Spleen (tissue), 11 donors: ENCODE measurements at regions not wholly inside any gene's neighbourhood (a gene's known extent, or its start where the extent isn't known, plus 50 kb on each side); places are given as distances from the start of the nearest gene placed in this dataset.

Experiments
- DNase-seq: peaks from one replicate; pipeline ENCODE4 v3.0.0-alpha.2; 2020
- H3K27ac ChIP-seq, 8 donors: fragments of 200-600 bp; sonication (generic) in 7 of 8; 1 replicate in 4 of 8; 2 replicates in 4 of 8; pipeline versions ENCODE4 v1.5.0 to v1.8.0; 2016 to 2021; ENCODE audit warnings: inconsistent platforms in 4 of 8, mild to moderate bottlenecking in 4 of 8, moderate library complexity in 1 of 8
- H3K27me3 ChIP-seq, 7 donors: fragments of 200-600 bp; sonication (generic) in 6 of 7; replicated peaks in 1 of 7; 1 replicate in 4 of 7; 2 replicates in 3 of 7; pipeline versions ENCODE4 v1.5.0 to v1.8.0; 2016 to 2021; ENCODE audit warnings: inconsistent platforms in 3 of 7, mild to moderate bottlenecking in 1 of 7
- H3K36me3 ChIP-seq, 6 donors: fragments of 200-600 bp; sonication (generic) in 5 of 6; 1 replicate in 4 of 6; 2 replicates in 2 of 6; pipeline versions ENCODE4 v1.5.0 to v1.8.0; 2016 to 2021; ENCODE audit warnings: inconsistent platforms in 2 of 6
- H3K4me1 ChIP-seq, 6 donors: fragments of 200-600 bp; sonication (generic) in 5 of 6; 1 replicate in 3 of 6; 2 replicates in 3 of 6; pipeline versions ENCODE4 v1.5.0 to v1.8.0; 2016 to 2021; ENCODE audit warnings: inconsistent platforms in 3 of 6
- H3K4me3 ChIP-seq, 8 donors: fragments of 200-600 bp; sonication (generic) in 7 of 8; 1 replicate in 4 of 8; 2 replicates in 4 of 8; pipeline versions ENCODE4 v1.5.0 to v1.8.0; 2016 to 2021; ENCODE audit warnings: inconsistent platforms in 4 of 8, mild to moderate bottlenecking in 4 of 8, moderate library complexity in 2 of 8
- H3K9me3 ChIP-seq, 8 donors: fragments of 200-600 bp; sonication (generic) in 7 of 8; 1 replicate in 4 of 8; 2 replicates in 4 of 8; pipeline versions ENCODE4 v1.5.0 to v1.8.0; 2016 to 2021; ENCODE audit warnings: inconsistent platforms in 4 of 8
- POLR2A ChIP-seq, 3 donors: fragments of 450-650 bp; IDR thresholded peaks; one replicate each; pipeline ENCODE4 v1.5.1; 2017; ENCODE audit warnings: antibody characterized with exemption in 3 of 3, mild to moderate bottlenecking in 1 of 3
- POLR2AphosphoS5 ChIP-seq, 3 donors: sonication (generic); formaldehyde crosslinking; IDR thresholded peaks; one replicate each; pipeline ENCODE4 v1.5.1; 2017; ENCODE audit warnings: antibody characterized with exemption in 3 of 3
- WGBS, 5 donors: extraction: QIAGEN DNeasy Blood & Tissue Kit in 3 of 5; methylation state at CpG; one replicate each; pipeline versions ENCODE4 v1.1.5 to v1.1.7; 2013 to 2018; 5-methylcytosine and 5-hydroxymethylcytosine counted together
- intact Hi-C: fragments of 100-400 bp; cut with DNase I; formaldehyde crosslinking; loops from one replicate; pipeline ENCODE4 v1.15.0; 2023; ENCODE audit warnings: low total_unique reads
- TF ChIP-seq, protein P1 (sequence below), 11 experiments: fragments of 200-600 bp in 7 of 11; fragments of 450-650 bp in 4 of 11; sonication (generic) in 4 of 11; IDR thresholded peaks in 8 of 11; conservative IDR thresholded peaks in 3 of 11; 1 replicate in 7 of 11; 2 replicates in 4 of 11; pipeline versions ENCODE4 v1.4.0 to v1.8.0; 2016 to 2021; ENCODE audit warnings: antibody characterized with exemption in 11 of 11, inconsistent platforms in 4 of 11, mild to moderate bottlenecking in 1 of 11
- donor health status: healthy with polysubstance abuse.
- donor health status: DM: no; HTN: no; CAD: no; lungs with moderate emphysema.
- donor health status: DM: no; HTN: no; CAD: no.
- donor health status: Bipolar disorder and iron deficiency.
- donor health status: healthy.
- donor health status: DM: no; HTN: no; CAD: no.
- donor health status: DM: yes; HTN: yes; CAD: no.

DNA sequence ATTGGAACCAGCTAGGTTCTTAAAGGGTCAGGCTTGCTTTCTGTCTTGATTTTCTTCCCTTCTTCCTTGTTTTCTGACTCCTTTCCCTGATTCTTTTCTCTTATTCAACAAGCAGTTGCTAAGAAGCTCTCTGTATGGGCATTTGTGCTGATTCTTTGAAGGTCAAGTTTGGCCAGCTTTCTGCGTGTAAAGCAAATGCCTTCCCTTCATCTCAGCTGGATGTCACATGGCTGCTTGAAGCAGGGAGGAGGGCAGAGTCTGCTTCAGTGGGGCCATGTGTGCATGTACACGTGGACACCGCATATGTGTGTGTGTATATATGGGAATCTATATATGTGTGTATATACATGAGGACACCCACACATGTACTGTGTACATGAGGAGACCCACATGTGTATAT, 139.9 kb upstream of the ATP6AP2 start:
- Histone ChIP-seq H3K27ac (no peak overlapping the region), H3K27me3 (peaks cover 0 to 7% (median 0%) of the 10 kb centered on the region in 7 donors)
- 77 to 91% (median 88%) methylated on average over 1 to 3 of the region's 3 CpGs for WGBS, 5 donors

DNA sequence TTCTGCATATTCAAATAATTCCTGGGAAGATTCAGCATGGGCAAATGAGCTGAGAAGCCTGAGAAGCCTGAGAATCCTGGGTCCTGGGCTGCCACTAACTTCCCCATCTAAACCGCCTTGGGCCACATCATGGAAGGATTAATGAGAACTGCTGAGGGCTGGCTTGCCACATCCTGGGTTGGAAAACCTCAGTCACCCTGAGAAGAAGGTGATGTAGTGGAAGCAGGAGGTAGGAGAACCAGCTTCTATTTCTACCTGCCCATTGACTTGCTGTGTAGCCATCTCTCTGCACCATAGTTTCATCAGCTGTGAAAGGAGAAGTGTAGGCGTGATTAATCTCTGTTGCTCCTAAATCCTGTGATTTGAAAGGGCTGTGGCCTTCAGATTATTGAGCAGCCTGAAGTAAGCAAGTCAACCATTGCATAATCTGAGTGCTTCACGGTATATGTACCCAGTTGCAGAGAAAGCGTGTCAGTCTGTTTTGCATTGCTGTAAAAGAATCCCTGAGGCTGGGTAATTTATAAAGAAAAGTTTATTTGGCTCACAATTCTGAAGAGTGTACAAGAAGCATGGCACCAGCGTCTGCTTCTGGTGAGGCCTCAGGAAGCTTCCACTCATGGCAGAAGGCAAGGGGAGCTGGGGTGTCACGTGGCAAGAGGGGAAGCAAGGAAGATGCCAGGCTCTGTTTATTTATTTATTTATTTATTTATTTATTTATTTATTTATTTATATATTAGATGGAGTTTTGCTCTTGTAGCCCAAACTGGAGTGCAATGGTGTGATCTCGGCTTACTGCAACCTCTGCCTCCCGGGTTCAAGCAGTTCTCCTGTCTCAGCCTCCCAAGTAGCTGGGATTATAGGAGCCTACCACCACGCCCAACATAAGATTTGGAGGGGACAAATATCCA, 140.9 kb upstream of the ATP6AP2 start:
- 71 to 84% (median 75%) methylated on average over 9 of the region's 9 CpGs for WGBS, 5 donors
- H3K27ac ChIP-seq: no peak overlapping the region

More for the DNA sequence above, 139.9 kb upstream of the ATP6AP2 start:
- DNase-seq: no peak
- no peaks in the 10 kb centered on the region for H3K9me3 ChIP-seq
- no peak for TF ChIP-seq POLR2A (IDR thresholded peaks at IDR 0.05)
- no peak for TF ChIP-seq POLR2AphosphoS5 (IDR thresholded peaks at IDR 0.05)
- TF ChIP-seq, protein P1, sequence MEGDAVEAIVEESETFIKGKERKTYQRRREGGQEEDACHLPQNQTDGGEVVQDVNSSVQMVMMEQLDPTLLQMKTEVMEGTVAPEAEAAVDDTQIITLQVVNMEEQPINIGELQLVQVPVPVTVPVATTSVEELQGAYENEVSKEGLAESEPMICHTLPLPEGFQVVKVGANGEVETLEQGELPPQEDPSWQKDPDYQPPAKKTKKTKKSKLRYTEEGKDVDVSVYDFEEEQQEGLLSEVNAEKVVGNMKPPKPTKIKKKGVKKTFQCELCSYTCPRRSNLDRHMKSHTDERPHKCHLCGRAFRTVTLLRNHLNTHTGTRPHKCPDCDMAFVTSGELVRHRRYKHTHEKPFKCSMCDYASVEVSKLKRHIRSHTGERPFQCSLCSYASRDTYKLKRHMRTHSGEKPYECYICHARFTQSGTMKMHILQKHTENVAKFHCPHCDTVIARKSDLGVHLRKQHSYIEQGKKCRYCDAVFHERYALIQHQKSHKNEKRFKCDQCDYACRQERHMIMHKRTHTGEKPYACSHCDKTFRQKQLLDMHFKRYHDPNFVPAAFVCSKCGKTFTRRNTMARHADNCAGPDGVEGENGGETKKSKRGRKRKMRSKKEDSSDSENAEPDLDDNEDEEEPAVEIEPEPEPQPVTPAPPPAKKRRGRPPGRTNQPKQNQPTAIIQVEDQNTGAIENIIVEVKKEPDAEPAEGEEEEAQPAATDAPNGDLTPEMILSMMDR (IDR thresholded peaks at IDR 0.05 in 8 of 11, conservative IDR thresholded peaks at IDR 0.05 in 3 of 11): no peak
- no peaks in the 10 kb centered on the region for H3K36me3 ChIP-seq
- no peaks in the 10 kb centered on the region for H3K4me1 ChIP-seq
- intact Hi-C loops: no loop called here
- H3K4me3 ChIP-seq: no peak overlapping the region

DNA sequence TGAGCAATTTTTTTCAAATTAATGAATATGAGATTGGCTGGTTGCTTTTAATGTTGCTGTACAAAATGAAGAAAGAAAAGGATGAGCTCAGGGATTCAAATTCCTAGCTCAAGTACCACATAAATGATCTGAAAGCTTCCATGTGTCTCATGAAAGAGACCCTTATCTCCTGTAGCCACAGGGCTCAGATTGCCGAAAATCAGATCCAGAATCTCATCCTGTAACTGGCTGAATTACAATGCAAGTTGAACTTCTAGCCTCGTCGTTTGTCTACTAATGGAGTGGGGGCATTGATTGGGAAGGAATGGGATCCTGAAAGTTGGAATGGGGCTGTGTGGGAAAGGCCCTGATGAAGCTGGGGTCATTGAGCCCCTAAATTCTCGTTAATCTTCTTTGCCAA, 143.4 kb upstream of the ATP6AP2 start:
- TF ChIP-seq POLR2A (IDR thresholded peaks at IDR 0.05): no peak
- peaks cover 0 to 5% (median 0%) of the 10 kb centered on the region in 7 donors for H3K27me3 ChIP-seq
- H3K4me3 ChIP-seq: no peak overlapping the region
- 76 to 92% (median 87%) methylated on average over 4 of the region's 4 CpGs for WGBS, 5 donors
- H3K36me3 ChIP-seq: no peaks in the 10 kb centered on the region
- peaks cover 0 to 10% (median 0%) of the 10 kb centered on the region in 6 donors for H3K4me1 ChIP-seq
- no peak overlapping the region for H3K27ac ChIP-seq
- DNase-seq: no peak
- H3K9me3 ChIP-seq: no peaks in the 10 kb centered on the region
- intact Hi-C loops: no loop called here

More for the DNA sequence above, 140.9 kb upstream of the ATP6AP2 start:
- no peaks in the 10 kb centered on the region for H3K36me3 ChIP-seq
- no peak overlapping the region for H3K4me3 ChIP-seq
- intact Hi-C loops: no loop called here
- no peak for DNase-seq
- TF ChIP-seq, protein P1 (IDR thresholded peaks at IDR 0.05 in 8 of 11, conservative IDR thresholded peaks at IDR 0.05 in 3 of 11): no peak
- TF ChIP-seq POLR2AphosphoS5 (IDR thresholded peaks at IDR 0.05) (no peak), POLR2A (IDR thresholded peaks at IDR 0.05) (no peak)
- H3K27me3 ChIP-seq: peaks cover 0 to 5% (median 0%) of the 10 kb centered on the region in 7 donors
- H3K4me1 ChIP-seq: peaks cover 0 to 5% (median 0%) of the 10 kb centered on the region in 6 donors
- H3K9me3 ChIP-seq: no peaks in the 10 kb centered on the region

DNA sequence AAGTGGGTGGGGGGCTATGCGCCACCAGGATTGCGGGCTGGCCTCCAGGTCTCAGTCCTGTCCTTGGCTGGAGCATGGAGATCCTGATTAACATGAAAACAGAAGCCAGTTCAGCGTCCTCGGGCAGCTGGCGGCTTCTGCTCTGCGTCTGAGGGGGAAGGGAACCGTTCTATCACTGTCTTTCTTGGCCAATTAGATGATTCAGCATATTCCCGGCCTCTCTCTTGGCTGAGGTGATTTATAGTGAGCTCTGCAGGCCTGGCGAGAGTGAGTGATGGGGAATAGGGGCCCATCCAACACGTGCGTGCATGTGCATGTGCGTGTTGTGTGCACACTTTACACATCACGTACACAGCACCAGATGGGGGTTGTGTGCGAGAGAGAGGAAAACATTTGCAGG, 145.8 kb upstream of the ATP6AP2 start:
- 20 to 67% (median 37%) methylated on average over 3 to 14 of the region's 14 CpGs for WGBS, 5 donors
- Histone ChIP-seq H3K4me3 (peak overlapping the region in 2 of 8 donors; percentile 6 to 27), H3K4me1 (peaks cover 0 to 10% (median 0%) of the 10 kb centered on the region in 6 donors), H3K9me3 (peaks cover 0 to 10% (median 0%) of the 10 kb centered on the region in 8 donors), H3K27me3 (peaks cover 0 to 5% (median 0%) of the 10 kb centered on the region in 7 donors), H3K27ac (peak overlapping the region in 1 of 8 donors; percentile 9), H3K36me3 (no peaks in the 10 kb centered on the region)
- intact Hi-C loops: no loop called here
- no peak for DNase-seq
- TF ChIP-seq POLR2A (IDR thresholded peaks at IDR 0.05) (no peak), POLR2AphosphoS5 (IDR thresholded peaks at IDR 0.05) (no peak)
- TF ChIP-seq, protein P1 (IDR thresholded peaks at IDR 0.05 in 8 of 11, conservative IDR thresholded peaks at IDR 0.05 in 3 of 11): no peak
